ENCODE measurements at regions not wholly inside any gene's neighbourhood (a gene's known extent, or its start where the extent isn't known, plus 50 kb on each side); places are given as distances from the start of the nearest gene placed in this dataset.

DNA sequence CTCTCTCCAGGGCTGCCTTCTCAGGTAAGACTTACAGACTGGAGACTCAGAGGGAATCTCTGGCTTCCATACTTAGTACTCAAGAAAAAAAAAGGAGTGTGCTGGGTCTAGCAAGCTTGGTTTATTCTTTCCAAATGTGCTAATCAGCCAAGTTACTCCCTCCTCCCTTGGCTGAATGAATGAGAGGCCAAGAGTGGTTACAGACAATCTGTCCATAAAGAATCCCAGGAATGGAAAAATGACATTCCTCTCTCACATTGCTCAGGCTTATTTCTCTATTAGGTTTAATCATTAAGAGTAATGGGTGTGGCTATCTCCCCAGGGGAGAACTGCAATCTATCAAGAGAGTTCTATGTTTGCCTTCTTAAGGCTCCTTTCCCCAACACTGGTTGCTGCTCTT is 547.3 kb upstream of the PLXNA2 start:
- no peak for DNase-seq (ENCODE audit: low spot score in 2 of 2)
- intact Hi-C loops (cut with DNase I): no loop called here
- TF ChIP-seq, protein P1, sequence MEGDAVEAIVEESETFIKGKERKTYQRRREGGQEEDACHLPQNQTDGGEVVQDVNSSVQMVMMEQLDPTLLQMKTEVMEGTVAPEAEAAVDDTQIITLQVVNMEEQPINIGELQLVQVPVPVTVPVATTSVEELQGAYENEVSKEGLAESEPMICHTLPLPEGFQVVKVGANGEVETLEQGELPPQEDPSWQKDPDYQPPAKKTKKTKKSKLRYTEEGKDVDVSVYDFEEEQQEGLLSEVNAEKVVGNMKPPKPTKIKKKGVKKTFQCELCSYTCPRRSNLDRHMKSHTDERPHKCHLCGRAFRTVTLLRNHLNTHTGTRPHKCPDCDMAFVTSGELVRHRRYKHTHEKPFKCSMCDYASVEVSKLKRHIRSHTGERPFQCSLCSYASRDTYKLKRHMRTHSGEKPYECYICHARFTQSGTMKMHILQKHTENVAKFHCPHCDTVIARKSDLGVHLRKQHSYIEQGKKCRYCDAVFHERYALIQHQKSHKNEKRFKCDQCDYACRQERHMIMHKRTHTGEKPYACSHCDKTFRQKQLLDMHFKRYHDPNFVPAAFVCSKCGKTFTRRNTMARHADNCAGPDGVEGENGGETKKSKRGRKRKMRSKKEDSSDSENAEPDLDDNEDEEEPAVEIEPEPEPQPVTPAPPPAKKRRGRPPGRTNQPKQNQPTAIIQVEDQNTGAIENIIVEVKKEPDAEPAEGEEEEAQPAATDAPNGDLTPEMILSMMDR (IDR thresholded peaks at IDR 0.05): no peak
- Histone ChIP-seq H3K27me3 (no peaks in the 10 kb centered on the region), H3K4me1 (no peaks in the 10 kb centered on the region), H3K36me3 (no peaks in the 10 kb centered on the region), H3K27ac (no peak overlapping the region), H3K9me3 (no peaks in the 10 kb centered on the region), H3K4me3 (no peak overlapping the region)

DNA sequence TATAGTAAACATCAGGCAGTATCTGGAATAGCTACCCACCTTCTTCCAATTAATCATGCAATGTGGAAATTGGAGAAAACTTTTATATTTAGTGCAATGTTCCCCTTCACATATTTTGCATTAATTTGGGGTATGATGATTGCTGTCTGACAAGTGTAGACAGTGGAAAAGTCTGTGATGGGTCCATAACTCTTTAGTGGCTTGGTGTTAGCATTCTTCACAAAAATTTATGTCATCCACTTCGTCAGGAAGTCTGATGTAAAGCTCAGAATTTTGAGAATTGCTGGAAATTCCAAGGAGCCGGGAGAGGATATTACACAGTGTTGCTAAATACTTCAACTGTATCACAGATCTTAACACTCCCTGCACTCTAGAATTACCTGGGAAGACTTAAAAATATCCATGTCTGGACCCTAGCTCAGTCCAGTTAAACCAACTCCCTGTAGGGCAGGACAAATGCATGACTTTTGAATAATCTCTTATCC is 549.7 kb upstream of the PLXNA2 start:
- no peak for DNase-seq (ENCODE audit: low spot score in 2 of 2)
- intact Hi-C loops (cut with DNase I): no loop called here
- TF ChIP-seq, protein P1 (IDR thresholded peaks at IDR 0.05): no peak

DNA sequence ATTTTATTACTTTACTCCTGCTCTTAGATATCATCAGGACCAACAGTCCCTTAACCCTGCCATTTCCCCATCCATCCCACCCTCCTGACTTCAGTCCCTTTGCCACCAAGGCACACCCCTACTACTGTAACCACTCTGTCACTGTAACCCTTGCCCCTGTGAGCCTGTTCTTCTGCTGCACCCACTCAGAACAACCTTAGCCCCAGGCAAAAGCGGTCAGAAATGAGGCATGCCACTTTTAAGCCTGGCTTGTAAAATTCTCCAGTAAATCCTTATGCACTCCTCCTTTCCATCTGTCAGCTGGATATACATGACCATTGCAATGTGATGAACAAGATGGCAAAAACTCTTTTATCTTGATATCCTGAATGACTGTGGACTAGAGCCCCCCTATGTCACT is 555.0 kb upstream of the PLXNA2 start:
- no peaks in the 10 kb centered on the region for H3K36me3 ChIP-seq
- TF ChIP-seq, protein P1 (IDR thresholded peaks at IDR 0.05): no peak
- H3K9me3 ChIP-seq: no peaks in the 10 kb centered on the region
- no peak overlapping the region for H3K27ac ChIP-seq
- H3K4me3 ChIP-seq: no peak overlapping the region
- H3K4me1 ChIP-seq: no peaks in the 10 kb centered on the region
- H3K27me3 ChIP-seq: no peaks in the 10 kb centered on the region
- intact Hi-C loops (cut with DNase I): no loop called here
- no peak for DNase-seq (ENCODE audit: low spot score in 2 of 2)

More for the DNA sequence above, 549.7 kb upstream of the PLXNA2 start:
- Histone ChIP-seq H3K4me3 (no peak overlapping the region), H3K27me3 (no peaks in the 10 kb centered on the region), H3K4me1 (no peaks in the 10 kb centered on the region), H3K9me3 (no peaks in the 10 kb centered on the region), H3K36me3 (no peaks in the 10 kb centered on the region), H3K27ac (no peak overlapping the region)

DNA sequence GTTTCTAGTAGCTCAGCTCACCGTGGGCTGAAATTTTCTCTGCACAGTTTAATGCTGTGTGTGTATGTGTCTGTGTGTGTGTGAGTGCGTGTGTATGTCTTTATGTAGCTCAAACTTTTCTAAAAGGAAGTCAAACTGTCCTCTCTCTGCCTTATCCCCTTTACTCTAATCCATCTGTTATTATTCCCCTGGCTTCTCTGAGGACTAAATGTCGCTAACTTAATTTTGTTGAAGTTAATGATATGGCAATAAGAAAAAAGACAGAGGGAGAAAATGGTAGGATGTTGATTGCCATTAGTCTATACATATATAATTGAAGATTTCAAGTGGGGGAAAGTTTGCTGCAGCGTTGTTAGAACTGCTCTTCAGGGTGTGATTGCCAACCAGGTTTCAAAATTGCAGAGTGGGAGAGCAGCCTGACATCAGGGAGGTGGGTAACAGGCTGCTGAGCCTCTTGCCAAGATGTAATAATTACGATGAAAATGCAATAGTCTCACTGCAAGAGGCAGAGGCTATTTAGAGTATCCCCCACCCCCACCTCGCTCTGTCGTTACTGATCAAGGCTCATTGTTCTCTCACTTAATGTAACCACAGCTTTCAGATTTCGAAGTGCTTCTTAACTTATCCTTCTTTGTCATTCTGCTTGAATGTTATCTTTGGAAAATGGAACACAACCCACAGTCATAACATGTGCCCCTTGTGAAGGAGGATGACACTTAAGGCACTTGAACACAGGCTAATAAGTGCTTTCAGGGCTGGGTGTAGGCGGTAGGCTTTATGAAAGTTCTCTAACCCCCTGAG is 559.0 kb upstream of the PLXNA2 start:
- Histone ChIP-seq H3K36me3 (no peaks in the 10 kb centered on the region), H3K27ac (no peak overlapping the region), H3K4me1 (no peaks in the 10 kb centered on the region), H3K4me3 (no peak overlapping the region), H3K9me3 (peaks cover 0 to 4% of the 10 kb centered on the region in 2 donors), H3K27me3 (no peaks in the 10 kb centered on the region)
- no peak for DNase-seq (ENCODE audit: low spot score in 2 of 2)
- intact Hi-C loops (cut with DNase I): no loop called here
- TF ChIP-seq, protein P1 (IDR thresholded peaks at IDR 0.05): no peak

DNA sequence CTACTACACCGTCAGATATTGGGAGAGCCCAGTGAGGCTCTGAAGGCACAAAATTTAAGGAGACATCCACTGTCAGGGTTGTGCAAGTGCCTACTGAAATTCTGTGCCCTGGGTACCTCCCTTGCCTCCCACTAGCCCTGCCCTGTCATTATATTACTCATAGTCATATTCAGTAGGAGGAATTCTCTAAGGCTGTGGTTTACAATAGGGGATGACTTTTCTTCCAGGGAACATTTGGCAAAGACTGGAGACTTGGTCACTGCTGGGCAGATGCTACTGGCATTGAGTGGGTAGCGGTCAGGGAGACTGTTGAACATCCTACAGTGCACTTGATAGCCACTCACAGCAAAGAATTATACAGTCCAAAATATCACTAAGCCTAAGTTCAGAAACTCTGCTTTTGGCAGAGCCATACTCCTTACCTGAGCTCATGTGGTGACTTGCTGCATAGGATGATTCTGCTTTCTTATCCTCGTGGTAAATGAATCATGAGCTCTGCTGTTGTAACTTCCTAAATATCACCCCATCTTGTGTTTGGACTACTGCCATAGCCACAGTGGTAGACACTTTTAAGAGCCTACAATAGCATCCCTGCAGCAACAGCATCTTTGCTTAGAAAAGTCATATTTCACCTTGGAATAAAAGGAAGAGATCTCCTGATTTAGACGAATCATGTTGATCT is 563.4 kb upstream of the PLXNA2 start:
- TF ChIP-seq, protein P1 (IDR thresholded peaks at IDR 0.05): no peak
- Histone ChIP-seq H3K4me3 (no peak overlapping the region), H3K27ac (no peak overlapping the region), H3K4me1 (no peaks in the 10 kb centered on the region), H3K36me3 (no peaks in the 10 kb centered on the region), H3K9me3 (peaks cover 0 to 4% of the 10 kb centered on the region in 2 donors), H3K27me3 (no peaks in the 10 kb centered on the region)
- intact Hi-C loops (cut with DNase I): no loop called here
- DNase-seq (ENCODE audit: low spot score in 2 of 2): no peak

Measured in ascending aorta (tissue), 2 donors.